ENCODE measurements at regions not wholly inside any gene's neighbourhood (a gene's known extent, or its start where the extent isn't known, plus 50 kb on each side); places are given as distances from the start of the nearest gene placed in this dataset.

DNA sequence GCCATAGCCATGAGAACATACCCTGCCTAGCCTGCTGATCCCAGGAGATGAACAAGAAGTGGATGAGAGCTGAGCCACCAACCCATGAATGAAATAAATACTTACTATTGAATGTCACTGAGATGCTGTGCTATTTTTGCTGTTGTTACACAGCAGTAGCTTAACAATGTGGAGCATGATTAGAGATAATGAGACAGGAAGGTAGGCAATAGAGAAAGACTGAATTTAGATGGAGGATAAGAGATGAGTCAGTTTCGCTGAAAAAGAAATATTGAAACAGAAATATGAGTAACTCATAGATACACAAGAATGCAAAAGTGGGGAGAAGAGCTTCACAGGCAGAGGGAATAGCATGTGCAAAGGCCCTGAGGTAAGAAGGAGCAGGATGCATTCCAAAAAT, 94.9 kb upstream of the TOP1 start:
- Histone ChIP-seq H3K9me3 (ENCODE audit: control extremely low read depth in 1 of 5, control insufficient read depth in 4 of 5, insufficient read depth in 2 of 5, low read depth in 1 of 5, low read length in 4 of 5) (no peaks in the 10 kb centered on the region), H3K27ac (ENCODE audit: insufficient read depth in 1 of 2, low read depth in 1 of 2, low read length in 2 of 2, poor library complexity in 1 of 2, severe bottlenecking in 2 of 2) (no peak overlapping the region), H3K4me1 (ENCODE audit: control extremely low read depth in 1 of 4, control insufficient read depth in 4 of 4, insufficient read depth in 4 of 4, low read length in 3 of 4) (peaks cover 4 to 28% (median 20%) of the 10 kb centered on the region in 4 experiments), H3K36me3 (ENCODE audit: control insufficient read depth in 4 of 4, insufficient read depth in 4 of 4, low read length in 3 of 4) (no peaks in the 10 kb centered on the region), H3K4me3 (ENCODE audit: control insufficient read depth in 1 of 7, extremely low read depth in 1 of 7, insufficient read depth in 4 of 7, low read depth in 2 of 7, low read length in 6 of 7) (no peak overlapping the region), H3K27me3 (replicated peaks in 2 of 5; ENCODE audit: control insufficient read depth in 4 of 5, insufficient read depth in 5 of 5, low read length in 4 of 5) (no peaks in the 10 kb centered on the region)
- DNase-seq: no peak
- POLR2A ChIA-PET: no interaction called here
- WGBS (ENCODE audit: insufficient coverage): no CpG with 5 or more reads among the region's 1 CpG
- CTCF ChIA-PET: interaction anchor here (1.1 to 1.3 kb wide), 2 partner anchors 12 to 136 kb away, joined by 3 to 7 read pairs; no protein-coding TSS in a partner anchor

DNA sequence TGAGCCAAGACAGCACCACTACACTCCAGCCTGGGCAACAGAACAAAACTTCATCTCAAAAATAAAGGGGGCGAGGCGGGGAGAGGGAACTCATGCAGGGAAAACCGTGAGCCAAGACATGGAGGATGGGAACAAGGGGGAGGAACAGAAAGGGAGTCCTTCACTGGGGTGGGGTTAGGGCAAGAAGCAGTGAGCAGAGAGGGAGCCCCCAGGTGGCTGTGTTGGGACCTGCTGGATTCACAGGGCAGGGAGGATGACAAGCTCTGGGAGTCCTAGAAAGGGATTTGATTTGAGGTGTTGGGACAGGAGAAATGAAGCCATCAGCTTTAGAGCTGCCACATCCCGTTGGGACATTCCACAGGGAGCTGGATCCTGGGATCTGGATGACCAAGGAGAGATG, 90.6 kb upstream of the TOP1 start:
- POLR2A ChIA-PET: no interaction called here
- no peak for DNase-seq
- CTCF ChIA-PET: interaction anchor here (1.0 to 2.3 kb wide), 3 partner anchors 16 to 141 kb away, joined by 3 to 6 read pairs (median 4); no protein-coding TSS in a partner anchor
- Histone ChIP-seq H3K9me3 (ENCODE audit: control extremely low read depth in 1 of 5, control insufficient read depth in 4 of 5, insufficient read depth in 2 of 5, low read depth in 1 of 5, low read length in 4 of 5) (no peaks in the 10 kb centered on the region), H3K36me3 (ENCODE audit: control insufficient read depth in 4 of 4, insufficient read depth in 4 of 4, low read length in 3 of 4) (no peaks in the 10 kb centered on the region), H3K27me3 (replicated peaks in 2 of 5; ENCODE audit: control insufficient read depth in 4 of 5, insufficient read depth in 5 of 5, low read length in 4 of 5) (no peaks in the 10 kb centered on the region), H3K4me1 (ENCODE audit: control extremely low read depth in 1 of 4, control insufficient read depth in 4 of 4, insufficient read depth in 4 of 4, low read length in 3 of 4) (peaks cover 0 to 14% (median 8%) of the 10 kb centered on the region in 4 experiments), H3K4me3 (ENCODE audit: control insufficient read depth in 1 of 7, extremely low read depth in 1 of 7, insufficient read depth in 4 of 7, low read depth in 2 of 7, low read length in 6 of 7) (no peak overlapping the region), H3K27ac (ENCODE audit: insufficient read depth in 1 of 2, low read depth in 1 of 2, low read length in 2 of 2, poor library complexity in 1 of 2, severe bottlenecking in 2 of 2) (no peak overlapping the region)
- WGBS (ENCODE audit: insufficient coverage): 96% methylated on average over 4 of the region's 4 CpGs

GRCh38 chr20:40939667-40940066, 89.0 kb upstream of the TOP1 start:
- Histone ChIP-seq H3K27me3 (replicated peaks in 2 of 5; ENCODE audit: control insufficient read depth in 4 of 5, insufficient read depth in 5 of 5, low read length in 4 of 5) (no peaks in the 10 kb centered on the region), H3K36me3 (ENCODE audit: control insufficient read depth in 4 of 4, insufficient read depth in 4 of 4, low read length in 3 of 4) (no peaks in the 10 kb centered on the region), H3K4me1 (ENCODE audit: control extremely low read depth in 1 of 4, control insufficient read depth in 4 of 4, insufficient read depth in 4 of 4, low read length in 3 of 4) (peaks cover 0 to 23% (median 9%) of the 10 kb centered on the region in 4 experiments), H3K9me3 (ENCODE audit: control extremely low read depth in 1 of 5, control insufficient read depth in 4 of 5, insufficient read depth in 2 of 5, low read depth in 1 of 5, low read length in 4 of 5) (no peaks in the 10 kb centered on the region), H3K4me3 (ENCODE audit: control insufficient read depth in 1 of 7, extremely low read depth in 1 of 7, insufficient read depth in 4 of 7, low read depth in 2 of 7, low read length in 6 of 7) (no peak overlapping the region), H3K27ac (ENCODE audit: insufficient read depth in 1 of 2, low read depth in 1 of 2, low read length in 2 of 2, poor library complexity in 1 of 2, severe bottlenecking in 2 of 2) (no peak overlapping the region)
- 100% methylated on average over 3 of the region's 5 CpGs for WGBS (ENCODE audit: insufficient coverage)
- POLR2A ChIA-PET: no interaction called here
- DNase-seq: no peak
- CTCF ChIA-PET: interaction anchor here (1.3 to 2.3 kb wide), 2 partner anchors 135 to 143 kb away, joined by 3 to 6 read pairs; no protein-coding TSS in a partner anchor

- no peaks in the 10 kb centered on the region for H3K9me3 ChIP-seq (ENCODE audit: control extremely low read depth in 1 of 5, control insufficient read depth in 4 of 5, insufficient read depth in 2 of 5, low read depth in 1 of 5, low read length in 4 of 5)
- no peak overlapping the region for H3K27ac ChIP-seq (ENCODE audit: insufficient read depth in 1 of 2, low read depth in 1 of 2, low read length in 2 of 2, poor library complexity in 1 of 2, severe bottlenecking in 2 of 2)
- peaks cover 0 to 27% (median 9%) of the 10 kb centered on the region in 4 experiments for H3K4me1 ChIP-seq (ENCODE audit: control extremely low read depth in 1 of 4, control insufficient read depth in 4 of 4, insufficient read depth in 4 of 4, low read length in 3 of 4)
- DNase-seq: peak in 2 of 3 donors; percentile 50 to 57
- H3K27me3 ChIP-seq (replicated peaks in 2 of 5; ENCODE audit: control insufficient read depth in 4 of 5, insufficient read depth in 5 of 5, low read length in 4 of 5): no peaks in the 10 kb centered on the region
- POLR2A ChIA-PET: no interaction called here
- H3K36me3 ChIP-seq (ENCODE audit: control insufficient read depth in 4 of 4, insufficient read depth in 4 of 4, low read length in 3 of 4): no peaks in the 10 kb centered on the region
- CTCF ChIA-PET: no interaction called here
- 71% methylated on average over 3 of the region's 3 CpGs for WGBS (ENCODE audit: insufficient coverage)
- no peak overlapping the region for H3K4me3 ChIP-seq (ENCODE audit: control insufficient read depth in 1 of 7, extremely low read depth in 1 of 7, insufficient read depth in 4 of 7, low read depth in 2 of 7, low read length in 6 of 7)
Measured at GRCh38 chr20:40941133-40941610, 87.5 kb upstream of the TOP1 start.

GRCh38 chr20:40942006-40942405, 86.6 kb upstream of the TOP1 start:
- Histone ChIP-seq H3K4me3 (ENCODE audit: control insufficient read depth in 1 of 7, extremely low read depth in 1 of 7, insufficient read depth in 4 of 7, low read depth in 2 of 7, low read length in 6 of 7) (no peak overlapping the region), H3K36me3 (ENCODE audit: control insufficient read depth in 4 of 4, insufficient read depth in 4 of 4, low read length in 3 of 4) (no peaks in the 10 kb centered on the region), H3K27ac (ENCODE audit: insufficient read depth in 1 of 2, low read depth in 1 of 2, low read length in 2 of 2, poor library complexity in 1 of 2, severe bottlenecking in 2 of 2) (no peak overlapping the region), H3K27me3 (replicated peaks in 2 of 5; ENCODE audit: control insufficient read depth in 4 of 5, insufficient read depth in 5 of 5, low read length in 4 of 5) (no peaks in the 10 kb centered on the region), H3K4me1 (ENCODE audit: control extremely low read depth in 1 of 4, control insufficient read depth in 4 of 4, insufficient read depth in 4 of 4, low read length in 3 of 4) (peaks cover 0 to 27% (median 9%) of the 10 kb centered on the region in 4 experiments), H3K9me3 (ENCODE audit: control extremely low read depth in 1 of 5, control insufficient read depth in 4 of 5, insufficient read depth in 2 of 5, low read depth in 1 of 5, low read length in 4 of 5) (no peaks in the 10 kb centered on the region)
- peak in 2 of 3 donors; percentile 65 to 77 for DNase-seq
- CTCF ChIA-PET: interaction anchor here (1.2 to 4.3 kb wide), 3 partner anchors 11 to 144 kb away, joined by 3 to 16 read pairs (median 11); no protein-coding TSS in a partner anchor
- WGBS (ENCODE audit: insufficient coverage): 20% methylated on average over 1 of the region's 4 CpGs
- POLR2A ChIA-PET: no interaction called here

GRCh38 chr20:40942775-40943174, 85.8 kb upstream of the TOP1 start:
- no peak for DNase-seq
- POLR2A ChIA-PET: no interaction called here
- H3K4me1 ChIP-seq (ENCODE audit: control extremely low read depth in 1 of 4, control insufficient read depth in 4 of 4, insufficient read depth in 4 of 4, low read length in 3 of 4): peaks cover 0 to 27% (median 9%) of the 10 kb centered on the region in 4 experiments
- H3K27ac ChIP-seq (ENCODE audit: insufficient read depth in 1 of 2, low read depth in 1 of 2, low read length in 2 of 2, poor library complexity in 1 of 2, severe bottlenecking in 2 of 2): no peak overlapping the region
- no peak overlapping the region for H3K4me3 ChIP-seq (ENCODE audit: control insufficient read depth in 1 of 7, extremely low read depth in 1 of 7, insufficient read depth in 4 of 7, low read depth in 2 of 7, low read length in 6 of 7)
- H3K27me3 ChIP-seq (replicated peaks in 2 of 5; ENCODE audit: control insufficient read depth in 4 of 5, insufficient read depth in 5 of 5, low read length in 4 of 5): no peaks in the 10 kb centered on the region
- 98% methylated on average over 5 of the region's 6 CpGs for WGBS (ENCODE audit: insufficient coverage)
- CTCF ChIA-PET: interaction anchor here (1.2 to 4.3 kb wide), 3 partner anchors 11 to 145 kb away, joined by 3 to 16 read pairs (median 11); no protein-coding TSS in a partner anchor
- no peaks in the 10 kb centered on the region for H3K36me3 ChIP-seq (ENCODE audit: control insufficient read depth in 4 of 4, insufficient read depth in 4 of 4, low read length in 3 of 4)
- H3K9me3 ChIP-seq (ENCODE audit: control extremely low read depth in 1 of 5, control insufficient read depth in 4 of 5, insufficient read depth in 2 of 5, low read depth in 1 of 5, low read length in 4 of 5): no peaks in the 10 kb centered on the region

GRCh38 chr20:40943591-40943990, 85.0 kb upstream of the TOP1 start:
- Histone ChIP-seq H3K4me3 (ENCODE audit: control insufficient read depth in 1 of 7, extremely low read depth in 1 of 7, insufficient read depth in 4 of 7, low read depth in 2 of 7, low read length in 6 of 7) (no peak overlapping the region), H3K36me3 (ENCODE audit: control insufficient read depth in 4 of 4, insufficient read depth in 4 of 4, low read length in 3 of 4) (no peaks in the 10 kb centered on the region), H3K27ac (ENCODE audit: insufficient read depth in 1 of 2, low read depth in 1 of 2, low read length in 2 of 2, poor library complexity in 1 of 2, severe bottlenecking in 2 of 2) (no peak overlapping the region), H3K9me3 (ENCODE audit: control extremely low read depth in 1 of 5, control insufficient read depth in 4 of 5, insufficient read depth in 2 of 5, low read depth in 1 of 5, low read length in 4 of 5) (no peaks in the 10 kb centered on the region), H3K27me3 (replicated peaks in 2 of 5; ENCODE audit: control insufficient read depth in 4 of 5, insufficient read depth in 5 of 5, low read length in 4 of 5) (no peaks in the 10 kb centered on the region), H3K4me1 (ENCODE audit: control extremely low read depth in 1 of 4, control insufficient read depth in 4 of 4, insufficient read depth in 4 of 4, low read length in 3 of 4) (peaks cover 0 to 27% (median 9%) of the 10 kb centered on the region in 4 experiments)
- ChIA-PET CTCF (interaction anchor here (2.1 to 5.0 kb wide), 3 partner anchors 11 to 202 kb away, joined by 11 to 39 read pairs (median 16); no protein-coding TSS in a partner anchor), POLR2A (no interaction called here)
- WGBS (ENCODE audit: insufficient coverage): 100% methylated on average over 1 of the region's 2 CpGs
- no peak for DNase-seq

Measured in common myeloid progenitor, CD34-positive (primary cell).